Neural progenitor cell (in vitro differentiated cells): ENCODE measurements at regions not wholly inside any gene's neighbourhood (a gene's known extent, or its start where the extent isn't known, plus 50 kb on each side); places are given as distances from the start of the nearest gene placed in this dataset.

Source experiments
- DNase-seq: peaks from one replicate; pipeline ENCODE4 v3.0.0-alpha.2; 2016; ENCODE audit warnings: low spot score
- H2AFZ ChIP-seq: fragments of 200-600 bp; sonication (generic); replicated peaks from 2 replicates; pipeline ENCODE4 v1.6.1; 2016; ENCODE audit warnings: antibody characterized with exemption
- H3F3A ChIP-seq: fragments of 200-600 bp; sonication (generic); 2 replicates; pipeline ENCODE4 v1.6.1; 2016; ENCODE audit warnings: antibody characterized with exemption, low read depth
- H3K27ac ChIP-seq: fragments of 200-600 bp; sonication (generic); 2 replicates; pipeline ENCODE4 v1.5.1; 2016; ENCODE audit warnings: mild to moderate bottlenecking
- H3K27me3 ChIP-seq: fragments of 200-600 bp; sonication (generic); 2 replicates; pipeline ENCODE4 v1.6.1; 2016; ENCODE audit warnings: mild to moderate bottlenecking, moderate library complexity
- H3K36me3 ChIP-seq: fragments of 200-600 bp; sonication (generic); 2 replicates; pipeline ENCODE4 v1.5.1; 2016
- H3K4me1 ChIP-seq: fragments of 200-600 bp; sonication (generic); 2 replicates; pipeline ENCODE4 v1.6.1; 2016; ENCODE audit warnings: mixed run types
- H3K4me2 ChIP-seq: fragments of 200-600 bp; sonication (generic); 2 replicates; pipeline ENCODE4 v1.6.1; 2016
- H3K4me3 ChIP-seq: fragments of 200-600 bp; sonication (generic); 2 replicates; pipeline ENCODE4 v1.5.1; 2016
- H3K79me2 ChIP-seq: fragments of 200-600 bp; sonication (generic); 2 replicates; pipeline ENCODE4 v1.6.1; 2016; ENCODE audit warnings: low read depth
- H3K9ac ChIP-seq: fragments of 200-600 bp; sonication (generic); 2 replicates; pipeline ENCODE4 v1.6.1; 2016
- H3K9me3 ChIP-seq: fragments of 200-600 bp; sonication (generic); 2 replicates; pipeline ENCODE4 v1.5.1; 2016; ENCODE audit warnings: low read depth
- H4K20me1 ChIP-seq: fragments of 200-600 bp; sonication (generic); 2 replicates; pipeline ENCODE4 v1.6.1; 2016; ENCODE audit warnings: low read depth
- H3K27ac Mint-ChIP-seq: 3 replicates; pipeline ENCODE4 v1.8.0; 2021; ENCODE audit warnings: mixed read lengths
- H3K27me3 Mint-ChIP-seq: 2 replicates; pipeline ENCODE4 v1.8.0; 2022; ENCODE audit warnings: low read depth, mild to moderate bottlenecking, inconsistent platforms, moderate library complexity, mixed read lengths; ENCODE audit not compliant: insufficient read depth
- H3K36me3 Mint-ChIP-seq: 3 replicates; pipeline ENCODE4 v1.8.0; 2021; ENCODE audit warnings: mixed read lengths
- H3K4me1 Mint-ChIP-seq: 3 replicates; pipeline ENCODE4 v1.8.0; 2021; ENCODE audit warnings: mixed read lengths
- H3K4me3 Mint-ChIP-seq: 3 replicates; pipeline ENCODE4 v1.8.0; 2021; ENCODE audit warnings: mild to moderate bottlenecking, moderate library complexity, mixed read lengths
- H3K9me3 Mint-ChIP-seq: 3 replicates; pipeline ENCODE4 v1.8.0; 2020; ENCODE audit warnings: mixed read lengths
- CTCF ChIP-seq: fragments of 200-600 bp; sonication (generic); IDR thresholded peaks from 2 replicates; pipeline ENCODE4 v1.5.1; 2017; ENCODE audit warnings: antibody characterized with exemption, mild to moderate bottlenecking
- EZH2 ChIP-seq: fragments of 200-600 bp; sonication (generic); IDR thresholded peaks from 2 replicates; pipeline ENCODE4 v1.6.1; 2017; ENCODE audit warnings: antibody characterized with exemption, mild to moderate bottlenecking, moderate library complexity
- EZH2phosphoT487 ChIP-seq: fragments of 200-600 bp; sonication (generic); IDR thresholded peaks from 2 replicates; pipeline ENCODE4 v1.6.1; 2017; ENCODE audit warnings: antibody characterized with exemption

DNA sequence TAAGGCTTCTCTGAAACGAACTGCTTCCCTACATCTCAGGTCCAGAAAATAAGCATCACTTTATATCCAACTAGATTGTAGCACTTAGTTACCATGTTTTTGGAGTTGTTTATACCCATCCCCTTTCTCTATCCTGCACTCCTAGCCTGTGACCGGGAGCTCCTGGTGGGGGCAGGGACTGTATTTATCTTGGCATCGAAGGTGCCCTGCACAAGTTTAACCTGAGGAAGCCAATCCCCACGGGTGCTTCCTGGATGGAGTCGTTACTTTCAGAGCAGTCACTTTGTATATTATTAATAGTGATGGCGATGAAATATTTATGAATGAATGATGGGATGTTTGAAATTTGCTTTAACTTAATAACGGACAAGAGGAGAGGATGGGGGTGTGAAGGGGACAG is 73.9 kb downstream of the KLHDC7A start:
- H3K79me2 ChIP-seq = no peaks in the 10 kb centered on the region
- no peak for TF ChIP-seq EZH2phosphoT487
- no peak overlapping the region for H2AFZ ChIP-seq
- peaks cover 31% of the 10 kb centered on the region for H3K4me1 Mint-ChIP-seq
- H3K9me3 ChIP-seq = no peaks in the 10 kb centered on the region
- H3K36me3 Mint-ChIP-seq = no peaks in the 10 kb centered on the region
- H3K4me1 ChIP-seq = peaks cover 30% of the 10 kb centered on the region
- H3K27ac Mint-ChIP-seq = no peak overlapping the region
- H3K9me3 Mint-ChIP-seq = no peaks in the 10 kb centered on the region
- H3K4me3 ChIP-seq = no peak overlapping the region
- H4K20me1 ChIP-seq = peaks cover 16% of the 10 kb centered on the region
- no peak overlapping the region for H3K27ac ChIP-seq
- H3F3A ChIP-seq = peaks cover 34% of the 10 kb centered on the region
- peaks cover 16% of the 10 kb centered on the region for H3K27me3 Mint-ChIP-seq
- no peak overlapping the region for H3K4me2 ChIP-seq
- H3K27me3 ChIP-seq = peaks cover 13% of the 10 kb centered on the region
- no peaks in the 10 kb centered on the region for H3K36me3 ChIP-seq
- H3K9ac ChIP-seq = no peak overlapping the region
- H3K4me3 Mint-ChIP-seq = no peak overlapping the region
- no peak for DNase-seq

- no peaks in the 10 kb centered on the region for H3K36me3 Mint-ChIP-seq
- H3K4me3 Mint-ChIP-seq = no peak overlapping the region
- no peak overlapping the region for H3K27ac Mint-ChIP-seq
- H3K4me1 Mint-ChIP-seq = peaks cover 33% of the 10 kb centered on the region
- Histone ChIP-seq H3K27ac (no peak overlapping the region), H3K27me3 (peaks cover 17% of the 10 kb centered on the region), H3K4me2 (no peak overlapping the region), H3K36me3 (no peaks in the 10 kb centered on the region), H3K4me1 (peaks cover 25% of the 10 kb centered on the region), H3K9me3 (no peaks in the 10 kb centered on the region), H2AFZ (no peak overlapping the region), H4K20me1 (peaks cover 16% of the 10 kb centered on the region), H3K79me2 (no peaks in the 10 kb centered on the region), H3F3A (peaks cover 38% of the 10 kb centered on the region), H3K9ac (no peak overlapping the region), H3K4me3 (no peak overlapping the region)
- H3K27me3 Mint-ChIP-seq = peaks cover 16% of the 10 kb centered on the region
- TF ChIP-seq EZH2phosphoT487 = no peak
- no peak for TF ChIP-seq EZH2
- no peak for TF ChIP-seq CTCF
- DNase-seq = no peak
- H3K9me3 Mint-ChIP-seq = no peaks in the 10 kb centered on the region
Measured at GRCh38 chr1:18555036-18555435, 74.3 kb downstream of the KLHDC7A start.

GRCh38 chr1:18556364-18556763 is 74.3 kb upstream of the PAX7 start:
- Histone ChIP-seq H3K79me2 (no peaks in the 10 kb centered on the region), H3K27ac (no peak overlapping the region), H3K36me3 (no peaks in the 10 kb centered on the region), H3K4me2 (no peak overlapping the region), H3F3A (peaks cover 38% of the 10 kb centered on the region), H3K4me1 (peaks cover 24% of the 10 kb centered on the region), H3K4me3 (no peak overlapping the region), H3K27me3 (peaks cover 17% of the 10 kb centered on the region), H3K9me3 (no peaks in the 10 kb centered on the region), H3K9ac (no peak overlapping the region), H4K20me1 (peaks cover 16% of the 10 kb centered on the region), H2AFZ (no peak overlapping the region)
- no peaks in the 10 kb centered on the region for H3K36me3 Mint-ChIP-seq
- peaks cover 33% of the 10 kb centered on the region for H3K4me1 Mint-ChIP-seq
- no peak overlapping the region for H3K4me3 Mint-ChIP-seq
- TF ChIP-seq CTCF = peak; percentile 69
- TF ChIP-seq EZH2phosphoT487 = no peak
- H3K27me3 Mint-ChIP-seq = peaks cover 16% of the 10 kb centered on the region
- no peak overlapping the region for H3K27ac Mint-ChIP-seq
- peak; percentile 63 for DNase-seq
- H3K9me3 Mint-ChIP-seq = no peaks in the 10 kb centered on the region

DNA sequence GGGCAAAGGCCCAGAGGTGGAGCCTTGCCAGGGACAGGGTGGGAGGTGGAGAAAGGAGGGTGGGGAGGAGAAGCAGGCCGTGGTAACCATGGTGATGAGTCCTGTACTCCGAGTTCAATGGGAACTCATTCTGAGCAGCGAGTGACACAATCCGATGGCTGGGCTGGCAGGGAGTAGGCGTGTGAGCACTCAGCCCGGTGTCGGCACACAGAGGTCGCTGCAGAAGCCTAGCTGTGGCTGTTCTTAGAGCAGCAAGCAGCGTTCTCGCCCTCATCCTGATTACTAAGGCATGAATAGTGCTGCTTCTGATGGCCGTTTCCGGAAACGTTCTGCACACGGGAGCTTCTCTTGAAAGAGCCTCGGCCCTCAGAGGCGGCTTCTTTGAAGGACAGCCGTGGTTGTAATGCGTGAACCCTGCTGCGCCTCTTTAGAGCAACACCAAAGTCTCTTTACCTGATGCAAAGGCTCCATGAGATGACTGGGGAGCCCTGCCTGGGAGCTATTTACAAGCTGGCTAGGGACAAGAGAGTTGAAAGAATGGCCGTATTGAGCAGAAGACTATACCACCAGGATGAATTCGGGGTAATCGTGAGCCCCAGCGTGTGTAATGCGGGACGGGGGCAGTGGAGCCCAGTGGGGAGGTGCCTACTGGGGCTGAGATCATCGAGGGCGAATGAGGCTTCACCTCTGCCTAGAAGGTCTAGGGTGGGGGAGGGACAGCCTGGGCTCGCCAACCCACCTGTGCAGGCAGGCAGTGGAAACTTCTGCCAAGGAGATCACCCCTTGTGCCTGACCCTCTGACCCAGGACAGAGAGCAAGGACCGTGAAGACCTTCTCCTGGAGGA is 72.8 kb upstream of the PAX7 start:
- Histone ChIP-seq H3K9me3 (no peaks in the 10 kb centered on the region), H4K20me1 (peaks cover 16% of the 10 kb centered on the region), H3F3A (peaks cover 38% of the 10 kb centered on the region), H3K79me2 (no peaks in the 10 kb centered on the region), H3K27ac (no peak overlapping the region), H3K36me3 (no peaks in the 10 kb centered on the region), H3K4me1 (peaks cover 24% of the 10 kb centered on the region), H3K4me3 (peak overlapping the region; percentile 41), H2AFZ (peak overlapping the region; percentile 98), H3K4me2 (peak overlapping the region; percentile 85), H3K27me3 (peaks cover 17% of the 10 kb centered on the region), H3K9ac (no peak overlapping the region)
- TF ChIP-seq EZH2 = no peak
- TF ChIP-seq EZH2phosphoT487 = no peak
- TF ChIP-seq CTCF = peak; percentile 21
- peak; percentile 91 for DNase-seq
- Mint-ChIP-seq H3K9me3 (no peaks in the 10 kb centered on the region), H3K4me3 (peak overlapping the region; percentile 78), H3K27ac (peak overlapping the region; percentile 58), H3K4me1 (peaks cover 33% of the 10 kb centered on the region), H3K27me3 (peaks cover 16% of the 10 kb centered on the region), H3K36me3 (no peaks in the 10 kb centered on the region)
